ENCODE measurements at regions not wholly inside any gene's neighbourhood (a gene's known extent, or its start where the extent isn't known, plus 50 kb on each side); places are given as distances from the start of the nearest gene placed in this dataset.

GRCh38 chr2:198268519-198268918, 464.1 kb downstream of the PLCL1 start:
- no peak for DNase-seq (ENCODE audit: low read depth)
- TF ChIP-seq, protein P1, sequence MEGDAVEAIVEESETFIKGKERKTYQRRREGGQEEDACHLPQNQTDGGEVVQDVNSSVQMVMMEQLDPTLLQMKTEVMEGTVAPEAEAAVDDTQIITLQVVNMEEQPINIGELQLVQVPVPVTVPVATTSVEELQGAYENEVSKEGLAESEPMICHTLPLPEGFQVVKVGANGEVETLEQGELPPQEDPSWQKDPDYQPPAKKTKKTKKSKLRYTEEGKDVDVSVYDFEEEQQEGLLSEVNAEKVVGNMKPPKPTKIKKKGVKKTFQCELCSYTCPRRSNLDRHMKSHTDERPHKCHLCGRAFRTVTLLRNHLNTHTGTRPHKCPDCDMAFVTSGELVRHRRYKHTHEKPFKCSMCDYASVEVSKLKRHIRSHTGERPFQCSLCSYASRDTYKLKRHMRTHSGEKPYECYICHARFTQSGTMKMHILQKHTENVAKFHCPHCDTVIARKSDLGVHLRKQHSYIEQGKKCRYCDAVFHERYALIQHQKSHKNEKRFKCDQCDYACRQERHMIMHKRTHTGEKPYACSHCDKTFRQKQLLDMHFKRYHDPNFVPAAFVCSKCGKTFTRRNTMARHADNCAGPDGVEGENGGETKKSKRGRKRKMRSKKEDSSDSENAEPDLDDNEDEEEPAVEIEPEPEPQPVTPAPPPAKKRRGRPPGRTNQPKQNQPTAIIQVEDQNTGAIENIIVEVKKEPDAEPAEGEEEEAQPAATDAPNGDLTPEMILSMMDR (IDR thresholded peaks at IDR 0.05; ENCODE audit: insufficient read depth, low read length) = no peak
- H3K4me3 ChIP-seq (ENCODE audit: low read depth, low read length) = no peak overlapping the region

- H3K4me3 ChIP-seq (ENCODE audit: low read depth, low read length) = no peak overlapping the region
- no peak for DNase-seq (ENCODE audit: low read depth)
- TF ChIP-seq, protein P1 (IDR thresholded peaks at IDR 0.05; ENCODE audit: insufficient read depth, low read length) = no peak
Observed at GRCh38 chr2:198259496-198259895, 455.1 kb downstream of the PLCL1 start.

DNA sequence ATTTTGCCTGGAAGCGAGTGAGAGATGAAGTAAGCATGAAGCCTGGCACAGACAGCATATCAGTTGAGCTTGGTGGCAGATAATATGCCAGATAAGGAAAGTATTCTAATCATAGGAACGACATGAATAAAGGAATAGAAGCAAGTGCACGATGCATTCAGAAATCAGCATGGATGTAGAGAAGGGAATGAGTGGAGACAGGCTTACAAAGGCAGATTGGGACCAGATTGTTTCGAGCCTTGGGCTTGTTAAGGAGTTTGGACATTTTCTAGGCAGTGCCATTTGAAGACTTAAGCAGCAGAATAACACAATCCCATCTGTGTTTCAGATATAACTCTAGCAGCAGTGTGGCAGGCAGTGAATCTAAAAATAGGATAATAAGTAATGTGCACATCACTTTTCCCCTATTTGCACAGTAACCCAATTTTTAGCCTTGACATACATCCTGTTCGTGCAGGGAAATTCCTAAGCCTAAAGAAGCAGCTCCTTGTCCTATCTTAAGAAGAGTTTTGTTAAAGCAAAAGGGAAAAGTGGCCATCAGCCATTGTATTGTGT, 450.2 kb downstream of the PLCL1 start:
- TF ChIP-seq, protein P1 (IDR thresholded peaks at IDR 0.05; ENCODE audit: insufficient read depth, low read length) = no peak
- H3K4me3 ChIP-seq (ENCODE audit: low read depth, low read length) = no peak overlapping the region
- no peak for DNase-seq (ENCODE audit: low read depth)

DNA sequence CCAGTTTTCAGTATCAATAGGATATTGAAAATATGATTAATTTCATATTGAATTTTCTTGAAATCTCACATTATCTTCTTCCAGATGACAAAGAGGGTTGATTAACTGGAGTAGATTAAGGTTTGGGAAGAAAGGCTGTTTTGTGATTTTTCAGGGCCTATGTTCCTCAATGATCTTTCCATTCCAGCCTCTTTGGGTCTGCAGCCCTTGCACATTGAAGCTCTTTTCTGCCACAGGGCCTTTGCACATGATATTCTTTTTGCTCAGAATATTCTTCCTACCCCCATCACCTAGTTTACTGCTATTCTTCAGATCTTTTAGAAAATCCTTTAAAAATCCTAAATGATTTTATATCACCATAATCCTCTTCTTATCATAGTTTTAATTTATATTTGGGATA, 449.6 kb downstream of the PLCL1 start:
- DNase-seq (ENCODE audit: low read depth) = no peak
- no peak overlapping the region for H3K4me3 ChIP-seq (ENCODE audit: low read depth, low read length)
- TF ChIP-seq, protein P1 (IDR thresholded peaks at IDR 0.05; ENCODE audit: insufficient read depth, low read length) = no peak

DNA sequence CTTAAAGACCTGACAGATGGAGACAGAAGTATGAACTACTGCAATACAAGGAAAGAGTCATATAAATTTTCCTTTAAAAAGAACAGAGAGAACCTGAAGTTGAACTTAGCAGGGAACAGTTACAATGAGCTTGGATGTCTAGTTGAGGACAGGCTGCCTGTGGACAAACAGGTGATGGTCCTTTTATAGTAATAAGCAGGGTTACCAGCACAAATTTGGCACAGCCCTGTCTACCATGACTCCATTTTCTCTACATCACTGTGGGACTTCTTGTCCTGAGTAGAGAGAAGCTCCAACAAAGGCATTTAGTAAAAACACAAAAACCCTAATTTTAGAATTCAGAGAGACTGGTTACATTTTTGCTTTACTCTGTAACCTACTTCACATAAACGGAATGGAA, 448.1 kb downstream of the PLCL1 start:
- TF ChIP-seq, protein P1 (IDR thresholded peaks at IDR 0.05; ENCODE audit: insufficient read depth, low read length) = no peak
- DNase-seq (ENCODE audit: low read depth) = no peak
- no peak overlapping the region for H3K4me3 ChIP-seq (ENCODE audit: low read depth, low read length)

DNA sequence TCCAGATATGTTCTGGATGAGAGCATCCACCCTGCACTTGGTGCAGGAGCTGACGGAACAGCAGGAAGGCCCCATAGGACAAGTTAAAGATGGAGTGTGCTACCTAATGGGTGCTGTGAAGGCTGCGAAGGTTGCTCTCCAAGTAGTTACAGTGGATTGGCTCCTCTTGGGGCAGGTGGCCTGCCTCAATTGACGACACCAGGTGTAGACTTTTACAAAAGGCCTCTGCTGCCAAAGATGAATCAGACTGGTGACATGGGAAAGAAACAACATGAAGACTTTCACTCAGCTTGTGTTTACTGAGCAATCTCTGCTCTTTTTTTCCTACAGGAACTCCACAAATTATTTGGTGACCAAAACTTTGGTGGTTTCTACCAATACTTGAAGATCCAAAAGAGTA, 437.7 kb downstream of the PLCL1 start:
- TF ChIP-seq, protein P1 (IDR thresholded peaks at IDR 0.05; ENCODE audit: insufficient read depth, low read length) = no peak
- DNase-seq (ENCODE audit: low read depth) = no peak
- no peak overlapping the region for H3K4me3 ChIP-seq (ENCODE audit: low read depth, low read length)

DNA sequence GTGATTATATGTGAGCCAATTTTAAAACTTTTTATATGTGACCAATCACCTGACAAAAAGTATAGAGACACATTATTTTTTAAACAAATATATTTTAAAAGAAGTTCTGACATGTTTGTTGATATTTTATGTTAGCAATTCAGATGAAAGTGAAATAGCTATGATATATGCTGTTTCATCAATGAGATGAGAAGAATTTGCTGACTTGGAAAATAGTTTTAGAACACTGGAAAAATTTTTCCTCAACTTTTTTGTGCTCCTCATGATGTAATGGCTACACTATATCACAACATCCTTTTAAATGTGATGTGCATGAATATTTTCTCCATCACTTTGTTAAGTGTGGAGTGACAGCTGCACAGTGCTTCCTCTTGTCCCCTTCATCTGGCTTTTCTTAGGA, 434.0 kb downstream of the PLCL1 start:
- no peak overlapping the region for H3K4me3 ChIP-seq (ENCODE audit: low read depth, low read length)
- TF ChIP-seq, protein P1 (IDR thresholded peaks at IDR 0.05; ENCODE audit: insufficient read depth, low read length) = no peak
- no peak for DNase-seq (ENCODE audit: low read depth)

All from fibroblast of the aortic adventitia (primary cell).